ENCODE measurements at regions not wholly inside any gene's neighbourhood (a gene's known extent, or its start where the extent isn't known, plus 50 kb on each side); places are given as distances from the start of the nearest gene placed in this dataset.

DNA sequence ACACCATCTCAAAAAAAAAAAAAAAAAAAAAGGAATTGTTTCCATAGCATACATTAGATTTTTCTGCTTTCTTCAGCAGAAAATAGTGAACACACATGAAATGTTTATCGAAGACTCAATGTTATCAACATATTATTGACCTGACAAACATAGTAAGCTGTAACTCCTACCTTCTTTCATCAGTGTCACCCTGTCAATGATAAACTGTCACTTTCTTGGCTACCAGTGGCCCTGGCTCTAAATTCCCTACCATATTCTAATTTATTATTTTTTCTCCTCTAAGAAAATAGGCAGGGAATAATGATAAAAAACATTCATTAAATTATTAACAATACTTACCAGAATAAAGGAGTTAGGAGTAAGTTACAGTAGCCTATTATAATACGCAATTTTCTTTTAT is 127.3 kb upstream of the KLHL1 start:
- TF ChIP-seq, protein P1, sequence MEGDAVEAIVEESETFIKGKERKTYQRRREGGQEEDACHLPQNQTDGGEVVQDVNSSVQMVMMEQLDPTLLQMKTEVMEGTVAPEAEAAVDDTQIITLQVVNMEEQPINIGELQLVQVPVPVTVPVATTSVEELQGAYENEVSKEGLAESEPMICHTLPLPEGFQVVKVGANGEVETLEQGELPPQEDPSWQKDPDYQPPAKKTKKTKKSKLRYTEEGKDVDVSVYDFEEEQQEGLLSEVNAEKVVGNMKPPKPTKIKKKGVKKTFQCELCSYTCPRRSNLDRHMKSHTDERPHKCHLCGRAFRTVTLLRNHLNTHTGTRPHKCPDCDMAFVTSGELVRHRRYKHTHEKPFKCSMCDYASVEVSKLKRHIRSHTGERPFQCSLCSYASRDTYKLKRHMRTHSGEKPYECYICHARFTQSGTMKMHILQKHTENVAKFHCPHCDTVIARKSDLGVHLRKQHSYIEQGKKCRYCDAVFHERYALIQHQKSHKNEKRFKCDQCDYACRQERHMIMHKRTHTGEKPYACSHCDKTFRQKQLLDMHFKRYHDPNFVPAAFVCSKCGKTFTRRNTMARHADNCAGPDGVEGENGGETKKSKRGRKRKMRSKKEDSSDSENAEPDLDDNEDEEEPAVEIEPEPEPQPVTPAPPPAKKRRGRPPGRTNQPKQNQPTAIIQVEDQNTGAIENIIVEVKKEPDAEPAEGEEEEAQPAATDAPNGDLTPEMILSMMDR (IDR thresholded peaks at IDR 0.05; ENCODE audit: low read depth, low read length), result no peak
- TF ChIP-seq POLR2A (IDR thresholded peaks at IDR 0.05; ENCODE audit: extremely low read depth, insufficient read length), result no peak

All from NB4 (cell line).